ENCODE measurements at regions not wholly inside any gene's neighbourhood (a gene's known extent, or its start where the extent isn't known, plus 50 kb on each side); places are given as distances from the start of the nearest gene placed in this dataset.
A peak's percentile ranks its signal among the peaks of the same experiment; 100 is the strongest.

- ChIA-PET POLR2A (ENCODE audit: low non-redundant PET) (no interaction called here), CTCF (interaction anchor here (1.1 kb wide), 1 partner anchor 84 kb away, joined by 5 read pairs; no protein-coding TSS in a partner anchor)
- no peak for TF ChIP-seq CTCF (conservative IDR thresholded peaks at IDR 0.05; ENCODE audit: low read depth)
- no peak for DNase-seq (ENCODE audit: low spot score)
- H3K27ac ChIP-seq: no peak overlapping the region
Measured at GRCh38 chr10:113480081-113480360, 72.8 kb upstream of the HABP2 start.

DNA sequence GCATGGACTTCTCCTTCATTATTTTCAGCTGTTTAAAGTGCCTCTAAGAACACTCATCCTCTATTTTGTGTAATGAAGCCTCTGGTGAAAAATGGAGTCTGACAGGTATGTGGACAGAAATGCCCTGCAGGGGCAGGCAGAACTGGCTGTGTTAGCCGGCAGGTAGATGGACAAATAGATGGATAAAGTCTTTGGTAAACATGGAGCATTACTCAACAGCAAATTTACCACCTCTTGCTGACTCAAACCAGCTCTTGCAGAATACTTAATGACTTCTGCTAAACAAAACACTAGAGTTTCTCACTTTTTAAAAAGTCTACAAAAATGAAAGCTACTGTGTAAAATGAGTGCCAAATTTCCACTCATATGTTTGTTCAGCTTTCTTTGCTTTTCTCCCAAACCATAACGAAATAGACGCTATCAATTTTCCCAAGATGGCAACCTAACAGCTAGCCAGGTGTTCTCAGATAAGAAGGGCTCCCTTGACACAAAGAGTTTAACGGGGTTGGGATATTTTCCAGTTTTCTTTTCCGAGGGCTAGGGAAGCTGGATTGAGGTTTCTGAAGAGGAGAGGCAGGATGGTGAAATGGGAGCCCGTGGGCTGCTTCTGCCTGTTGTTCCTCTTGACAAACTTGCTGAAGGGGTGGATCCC is 71.9 kb upstream of the HABP2 start:
- TF ChIP-seq CTCF (conservative IDR thresholded peaks at IDR 0.05; ENCODE audit: low read depth): no peak
- ChIA-PET POLR2A (ENCODE audit: low non-redundant PET) (no interaction called here), CTCF (interaction anchor here (0.6 kb wide), 1 partner anchor 1274 kb away, joined by 4 read pairs; no protein-coding TSS in a partner anchor)
- peak; percentile 29 for DNase-seq (ENCODE audit: low spot score)
- no peak overlapping the region for H3K27ac ChIP-seq

DNA sequence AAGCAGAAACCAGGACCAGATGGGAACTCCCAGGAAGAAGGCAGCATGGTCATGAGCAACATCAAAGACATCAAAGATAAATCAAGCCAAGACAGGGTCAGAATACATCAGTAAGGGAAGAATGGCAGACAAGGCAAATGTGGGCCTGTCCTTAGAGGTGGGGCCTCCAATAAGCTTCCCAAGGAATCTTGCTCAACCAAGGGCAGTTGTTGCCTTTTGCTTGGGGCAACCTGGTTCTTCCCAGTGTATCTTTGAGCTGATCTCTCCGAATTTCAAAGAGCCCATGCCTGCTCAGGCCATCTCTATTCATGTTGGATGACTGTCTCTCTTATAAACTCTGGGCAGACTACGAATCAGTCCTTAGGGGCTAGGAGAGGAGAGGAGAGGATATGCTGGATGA is 68.4 kb upstream of the HABP2 start:
- TF ChIP-seq CTCF (conservative IDR thresholded peaks at IDR 0.05; ENCODE audit: low read depth): no peak
- CTCF ChIA-PET: interaction anchor here (0.6 to 1.2 kb wide), 3 partner anchors 26 to 1013 kb away, joined by 3 to 5 read pairs (median 3); no protein-coding TSS in a partner anchor
- DNase-seq (ENCODE audit: low spot score): no peak
- H3K27ac ChIP-seq: no peak overlapping the region
- POLR2A ChIA-PET (ENCODE audit: low non-redundant PET): no interaction called here

- DNase-seq (ENCODE audit: low spot score): no peak
- TF ChIP-seq CTCF (conservative IDR thresholded peaks at IDR 0.05; ENCODE audit: low read depth): no peak
- H3K27ac ChIP-seq: no peak overlapping the region
- ChIA-PET POLR2A (ENCODE audit: low non-redundant PET) (no interaction called here), CTCF (interaction anchor here (0.5 to 1.2 kb wide), 5 partner anchors 10 to 1096 kb away, joined by 3 to 5 read pairs (median 3); no protein-coding TSS in a partner anchor)
Measured at GRCh38 chr10:113485736-113486135, 67.1 kb upstream of the HABP2 start.

DNA sequence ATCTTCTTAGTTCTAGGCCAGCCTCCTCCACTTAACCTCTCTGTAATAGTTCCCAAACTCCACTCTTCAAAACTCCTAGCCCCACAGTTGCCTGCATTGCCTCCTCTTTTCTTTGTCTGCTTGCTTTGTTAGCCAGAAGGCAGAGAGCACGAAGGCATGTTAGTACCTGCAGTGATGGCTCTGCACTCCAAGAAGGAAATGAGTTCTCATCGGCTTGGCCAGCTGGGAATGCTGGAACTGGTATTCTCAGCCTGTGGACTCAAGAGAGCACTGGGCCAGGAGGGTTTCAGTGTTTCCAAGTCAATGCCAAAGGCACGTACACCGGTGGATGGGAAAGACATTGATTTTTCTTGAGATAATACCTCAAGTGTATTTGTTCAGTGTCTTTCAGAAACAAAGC is 66.3 kb upstream of the HABP2 start:
- H3K27ac ChIP-seq: no peak overlapping the region
- ChIA-PET POLR2A (ENCODE audit: low non-redundant PET) (no interaction called here), CTCF (interaction anchor here (0.5 to 0.7 kb wide), 2 partner anchors 9 to 290 kb away, joined by 3 read pairs; no protein-coding TSS in a partner anchor)
- no peak for DNase-seq (ENCODE audit: low spot score)
- no peak for TF ChIP-seq CTCF (conservative IDR thresholded peaks at IDR 0.05; ENCODE audit: low read depth)

- no peak for DNase-seq (ENCODE audit: low spot score)
- H3K27ac ChIP-seq: no peak overlapping the region
- ChIA-PET POLR2A (ENCODE audit: low non-redundant PET) (no interaction called here), CTCF (no interaction called here)
- no peak for TF ChIP-seq CTCF (conservative IDR thresholded peaks at IDR 0.05; ENCODE audit: low read depth)
Measured at GRCh38 chr10:113487154-113487553, 65.7 kb upstream of the HABP2 start.

Data from RWPE1 (cell line).